MCF 10A (cell line): ENCODE measurements at regions not wholly inside any gene's neighbourhood (a gene's known extent, or its start where the extent isn't known, plus 50 kb on each side); places are given as distances from the start of the nearest gene placed in this dataset.

Experiments
- BruUV-seq: library from RNA; stranded (reverse); fragments of 400-500 nt; replicated peaks from 2 replicates; lab custom pipeline; 2021; lab: Mats Ljungman, UMichigan
- CTCF ChIA-PET: fragments of 300-600 bp; sonication (Branson Sonifier 250); formaldehyde crosslinking; extraction: SDS; loops from one replicate; lab custom pipeline; 2021; ENCODE audit warnings: antibody characterized with exemption, inconsistent platforms; lab: Yijun Ruan, JAX
- POLR2A ChIA-PET: fragments of 300-600, 350-650 bp; sonication (Branson Sonifier 250); formaldehyde crosslinking; extraction: SDS; loops from one replicate; lab custom pipeline; 2020; ENCODE audit warnings: antibody characterized with exemption, inconsistent platforms; lab: Yijun Ruan, JAX
- DNase-seq: peaks from one replicate; pipeline ENCODE4 v3.0.0-alpha.2; 2018; ENCODE audit not compliant: unreplicated experiment
- H3K27ac Mint-ChIP-seq: one replicate; pipeline ENCODE4 v1.8.0; 2022; ENCODE audit warnings: mild to moderate bottlenecking, low read depth, mixed read lengths; ENCODE audit not compliant: unreplicated experiment
- H3K27me3 Mint-ChIP-seq: one replicate; pipeline ENCODE4 v1.8.0; 2022; ENCODE audit warnings: mixed read lengths; ENCODE audit not compliant: insufficient read depth, unreplicated experiment
- H3K36me3 Mint-ChIP-seq: one replicate; pipeline ENCODE4 v1.8.0; 2022; ENCODE audit warnings: mild to moderate bottlenecking, moderate library complexity, mixed read lengths; ENCODE audit not compliant: insufficient read depth, unreplicated experiment
- H3K4me1 Mint-ChIP-seq: one replicate; pipeline ENCODE4 v1.8.0; 2022; ENCODE audit warnings: mixed read lengths; ENCODE audit not compliant: insufficient read depth, unreplicated experiment
- H3K4me3 Mint-ChIP-seq: one replicate; pipeline ENCODE4 v1.8.0; 2022; ENCODE audit warnings: mild to moderate bottlenecking, moderate library complexity, mixed read lengths; ENCODE audit not compliant: unreplicated experiment
- H3K9me3 Mint-ChIP-seq: one replicate; pipeline ENCODE4 v1.8.0; 2022; ENCODE audit warnings: mixed read lengths; ENCODE audit not compliant: unreplicated experiment
- intact Hi-C: fragments of 100-400 bp; cut with micrococcal nuclease; formaldehyde crosslinking; loops from 2 replicates; pipeline ENCODE4 v1.14.1; 2022
- TF ChIP-seq, protein P1 (sequence below): fragments of 200-600 bp; IDR thresholded peaks from one replicate; pipeline ENCODE4 v1.8.0; 2022; ENCODE audit warnings: antibody characterized with exemption, mild to moderate bottlenecking; ENCODE audit not compliant: unreplicated experiment

DNA sequence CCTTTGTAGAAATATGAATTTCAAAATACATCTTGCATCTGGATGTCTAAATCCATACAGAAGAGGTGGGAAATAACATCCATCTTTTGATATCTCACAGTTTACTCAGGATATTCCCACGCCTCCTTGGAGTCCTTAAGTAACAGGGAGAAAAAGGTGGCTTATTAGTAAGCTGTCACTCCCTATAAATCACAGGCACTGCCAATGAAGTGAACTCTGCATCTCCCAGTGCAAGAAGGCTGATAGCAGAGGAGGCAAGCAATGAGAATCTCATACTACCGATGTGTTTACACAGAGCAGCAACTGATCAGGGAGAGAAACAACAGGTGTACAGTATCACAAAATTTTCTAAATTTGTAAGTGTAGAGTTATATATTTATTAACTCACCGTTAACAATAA, 551.8 kb downstream of the NXPH1 start:
- ChIA-PET POLR2A (no interaction called here), CTCF (no interaction called here)
- no peak for DNase-seq
- intact Hi-C loops, result no loop called here
- Mint-ChIP-seq H3K36me3 (no peaks in the 10 kb centered on the region), H3K27me3 (peaks cover 76% of the 10 kb centered on the region), H3K27ac (no peak overlapping the region), H3K4me1 (no peaks in the 10 kb centered on the region), H3K4me3 (no peak overlapping the region), H3K9me3 (no peaks in the 10 kb centered on the region)
- TF ChIP-seq, protein P1, sequence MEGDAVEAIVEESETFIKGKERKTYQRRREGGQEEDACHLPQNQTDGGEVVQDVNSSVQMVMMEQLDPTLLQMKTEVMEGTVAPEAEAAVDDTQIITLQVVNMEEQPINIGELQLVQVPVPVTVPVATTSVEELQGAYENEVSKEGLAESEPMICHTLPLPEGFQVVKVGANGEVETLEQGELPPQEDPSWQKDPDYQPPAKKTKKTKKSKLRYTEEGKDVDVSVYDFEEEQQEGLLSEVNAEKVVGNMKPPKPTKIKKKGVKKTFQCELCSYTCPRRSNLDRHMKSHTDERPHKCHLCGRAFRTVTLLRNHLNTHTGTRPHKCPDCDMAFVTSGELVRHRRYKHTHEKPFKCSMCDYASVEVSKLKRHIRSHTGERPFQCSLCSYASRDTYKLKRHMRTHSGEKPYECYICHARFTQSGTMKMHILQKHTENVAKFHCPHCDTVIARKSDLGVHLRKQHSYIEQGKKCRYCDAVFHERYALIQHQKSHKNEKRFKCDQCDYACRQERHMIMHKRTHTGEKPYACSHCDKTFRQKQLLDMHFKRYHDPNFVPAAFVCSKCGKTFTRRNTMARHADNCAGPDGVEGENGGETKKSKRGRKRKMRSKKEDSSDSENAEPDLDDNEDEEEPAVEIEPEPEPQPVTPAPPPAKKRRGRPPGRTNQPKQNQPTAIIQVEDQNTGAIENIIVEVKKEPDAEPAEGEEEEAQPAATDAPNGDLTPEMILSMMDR, result no peak
- BruUV-seq, result no TSS peak

GRCh38 chr7:8988267-8988666, 554.9 kb downstream of the NXPH1 start:
- intact Hi-C loops, result no loop called here
- ChIA-PET POLR2A (interaction anchor here (1.1 kb wide), 1 partner anchor 13 kb away, joined by 3 read pairs; no protein-coding TSS in a partner anchor), CTCF (no interaction called here)
- no peaks in the 10 kb centered on the region for H3K9me3 Mint-ChIP-seq
- TF ChIP-seq, protein P1, result no peak
- peaks cover 68% of the 10 kb centered on the region for H3K27me3 Mint-ChIP-seq
- no peaks in the 10 kb centered on the region for H3K36me3 Mint-ChIP-seq
- DNase-seq, result no peak
- no peak overlapping the region for H3K27ac Mint-ChIP-seq
- no TSS peak for BruUV-seq
- no peak overlapping the region for H3K4me3 Mint-ChIP-seq
- H3K4me1 Mint-ChIP-seq, result no peaks in the 10 kb centered on the region

DNA sequence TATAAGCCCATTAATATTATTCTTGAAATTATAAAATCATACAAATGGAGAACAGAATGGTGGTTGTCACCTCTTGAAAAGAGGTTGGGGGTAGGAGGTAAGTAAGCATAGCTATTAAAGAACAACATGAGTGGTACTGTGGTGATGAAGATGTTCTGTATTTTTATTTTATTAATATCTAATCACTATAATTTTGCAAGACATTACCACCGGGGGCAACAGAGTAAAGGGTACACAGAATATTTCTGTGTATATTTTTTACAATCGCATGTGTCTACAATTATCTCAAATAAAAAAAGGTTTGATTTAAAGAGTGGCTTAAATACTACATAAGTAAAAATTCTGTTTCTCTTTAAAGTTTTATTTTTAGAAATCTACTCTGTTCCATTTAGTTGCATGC, 557.8 kb downstream of the NXPH1 start:
- Mint-ChIP-seq H3K9me3 (no peaks in the 10 kb centered on the region), H3K27me3 (peaks cover 68% of the 10 kb centered on the region), H3K27ac (no peak overlapping the region), H3K36me3 (peaks cover 7% of the 10 kb centered on the region), H3K4me3 (no peak overlapping the region), H3K4me1 (no peaks in the 10 kb centered on the region)
- no peak for DNase-seq
- no TSS peak for BruUV-seq
- intact Hi-C loops, result no loop called here
- ChIA-PET POLR2A (no interaction called here), CTCF (no interaction called here)
- TF ChIP-seq, protein P1, result no peak

- no TSS peak for BruUV-seq
- Mint-ChIP-seq H3K27ac (no peak overlapping the region), H3K4me1 (no peaks in the 10 kb centered on the region), H3K36me3 (peaks cover 6% of the 10 kb centered on the region), H3K9me3 (no peaks in the 10 kb centered on the region), H3K27me3 (peaks cover 77% of the 10 kb centered on the region), H3K4me3 (no peak overlapping the region)
- intact Hi-C loops, result loop anchor here (5.0 kb wide), 1 partner anchor 34 kb away; no protein-coding TSS in a partner anchor
- ChIA-PET CTCF (interaction anchor here (0.6 kb wide), 2 partner anchors 13 to 19 kb away, joined by 3 read pairs; no protein-coding TSS in a partner anchor), POLR2A (no interaction called here)
- TF ChIP-seq, protein P1, result no peak
- DNase-seq, result no peak
Observed at GRCh38 chr7:8998762-8999161, 565.4 kb downstream of the NXPH1 start.
